ENCODE measurements at regions not wholly inside any gene's neighbourhood (a gene's known extent, or its start where the extent isn't known, plus 50 kb on each side); places are given as distances from the start of the nearest gene placed in this dataset.

DNA sequence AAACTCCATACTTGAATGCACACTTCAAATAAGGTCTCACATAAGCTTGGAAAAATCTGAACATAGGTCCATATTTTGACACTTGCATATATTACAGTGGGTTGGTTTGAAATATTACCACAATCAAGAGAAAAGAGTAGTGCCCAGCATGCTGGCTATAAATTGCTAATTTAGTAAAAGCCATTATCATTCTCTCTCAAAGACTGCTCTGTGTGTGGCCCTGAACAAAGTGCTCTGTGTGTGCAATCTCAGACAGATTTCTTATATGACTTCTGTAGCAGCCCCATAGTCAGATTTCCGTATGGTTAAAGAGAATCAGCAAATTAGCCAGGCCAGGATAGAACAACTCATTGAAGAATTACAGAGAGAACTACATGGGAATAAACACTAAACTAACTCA, 78.2 kb downstream of the LIG4 start:
- TF ChIP-seq, protein P1, sequence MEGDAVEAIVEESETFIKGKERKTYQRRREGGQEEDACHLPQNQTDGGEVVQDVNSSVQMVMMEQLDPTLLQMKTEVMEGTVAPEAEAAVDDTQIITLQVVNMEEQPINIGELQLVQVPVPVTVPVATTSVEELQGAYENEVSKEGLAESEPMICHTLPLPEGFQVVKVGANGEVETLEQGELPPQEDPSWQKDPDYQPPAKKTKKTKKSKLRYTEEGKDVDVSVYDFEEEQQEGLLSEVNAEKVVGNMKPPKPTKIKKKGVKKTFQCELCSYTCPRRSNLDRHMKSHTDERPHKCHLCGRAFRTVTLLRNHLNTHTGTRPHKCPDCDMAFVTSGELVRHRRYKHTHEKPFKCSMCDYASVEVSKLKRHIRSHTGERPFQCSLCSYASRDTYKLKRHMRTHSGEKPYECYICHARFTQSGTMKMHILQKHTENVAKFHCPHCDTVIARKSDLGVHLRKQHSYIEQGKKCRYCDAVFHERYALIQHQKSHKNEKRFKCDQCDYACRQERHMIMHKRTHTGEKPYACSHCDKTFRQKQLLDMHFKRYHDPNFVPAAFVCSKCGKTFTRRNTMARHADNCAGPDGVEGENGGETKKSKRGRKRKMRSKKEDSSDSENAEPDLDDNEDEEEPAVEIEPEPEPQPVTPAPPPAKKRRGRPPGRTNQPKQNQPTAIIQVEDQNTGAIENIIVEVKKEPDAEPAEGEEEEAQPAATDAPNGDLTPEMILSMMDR (IDR thresholded peaks at IDR 0.05) = no peak
- TF ChIP-seq POLR2A (IDR thresholded peaks at IDR 0.05; ENCODE audit: low read depth) (no peak), POLR2AphosphoS5 (IDR thresholded peaks at IDR 0.05) (no peak), EP300 (IDR thresholded peaks at IDR 0.05) (no peak)
